NCI-H345 treated with DMSO at 0.1 percent for 48 hours (cell line): ENCODE measurements at regions not wholly inside any gene's neighbourhood (a gene's known extent, or its start where the extent isn't known, plus 50 kb on each side); places are given as distances from the start of the nearest gene placed in this dataset.

Experiments
- DNase-seq: peaks from one replicate; lab custom pipeline; 2025; ENCODE audit not compliant: unreplicated experiment; lab: John Stamatoyannopoulos, UW

GRCh38 chr16:59773330-59773729, 1039.2 kb upstream of the GOT2 start:
- no peak for DNase-seq

GRCh38 chr16:59759296-59759695, 1025.2 kb upstream of the GOT2 start:
- DNase-seq: no peak

GRCh38 chr16:59758848-59759247, 1024.7 kb upstream of the GOT2 start:
- no peak for DNase-seq

DNA sequence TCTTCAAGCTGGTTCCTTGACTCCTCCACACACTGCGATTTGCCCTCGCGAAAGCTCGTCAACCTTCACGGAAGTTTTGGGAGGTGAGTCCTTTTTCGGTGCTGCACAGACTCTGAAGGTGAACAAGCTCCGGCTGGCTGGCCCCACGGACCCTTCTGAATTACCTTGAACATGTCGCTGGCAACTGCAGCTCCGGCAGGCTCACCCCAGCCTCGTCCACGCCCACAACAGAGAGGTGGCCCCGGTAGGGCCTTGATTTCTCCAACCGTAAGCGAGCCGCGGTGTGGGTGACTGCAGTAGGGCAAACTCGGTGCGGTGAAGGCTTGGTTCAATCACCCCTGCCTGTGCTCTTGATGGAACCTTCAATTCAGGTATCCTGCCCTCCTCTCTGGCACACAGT, 1020.7 kb upstream of the GOT2 start:
- DNase-seq: no peak

- no peak for DNase-seq
Measured at GRCh38 chr16:59749662-59750336, 1015.7 kb upstream of the GOT2 start.

- no peak for DNase-seq
Measured at GRCh38 chr16:59748531-59748930, 1014.4 kb upstream of the GOT2 start.

GRCh38 chr16:59743504-59743903, 1009.4 kb upstream of the GOT2 start:
- DNase-seq: no peak

- DNase-seq: no peak
Measured at GRCh38 chr16:59740858-59741257, 1006.7 kb upstream of the GOT2 start.

GRCh38 chr16:59737274-59737673, 1003.2 kb upstream of the GOT2 start:
- DNase-seq: no peak

GRCh38 chr16:59733321-59733720, 999.2 kb upstream of the GOT2 start:
- no peak for DNase-seq

DNA sequence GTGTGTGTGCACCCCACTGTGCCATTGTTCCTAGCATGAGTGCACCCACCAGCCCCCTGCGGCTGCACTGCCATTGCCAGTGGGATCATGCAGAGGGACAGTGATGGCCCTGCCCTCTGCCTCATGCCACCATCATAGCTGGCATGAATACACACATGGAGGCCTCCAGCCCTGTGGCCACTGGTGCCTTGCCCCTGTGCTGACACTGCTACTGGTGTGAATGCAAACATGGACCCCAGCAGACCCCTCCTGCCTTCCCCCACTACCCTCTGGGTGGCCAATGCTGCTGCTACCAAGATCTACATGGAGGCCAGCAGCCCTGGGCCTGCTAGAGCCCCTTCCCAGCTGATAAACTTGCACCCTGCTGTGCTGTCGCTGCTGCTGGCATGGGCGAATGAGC, 995.5 kb upstream of the GOT2 start:
- no peak for DNase-seq

- no peak for DNase-seq
Measured at GRCh38 chr16:59719121-59719520, 985.0 kb upstream of the GOT2 start.

DNA sequence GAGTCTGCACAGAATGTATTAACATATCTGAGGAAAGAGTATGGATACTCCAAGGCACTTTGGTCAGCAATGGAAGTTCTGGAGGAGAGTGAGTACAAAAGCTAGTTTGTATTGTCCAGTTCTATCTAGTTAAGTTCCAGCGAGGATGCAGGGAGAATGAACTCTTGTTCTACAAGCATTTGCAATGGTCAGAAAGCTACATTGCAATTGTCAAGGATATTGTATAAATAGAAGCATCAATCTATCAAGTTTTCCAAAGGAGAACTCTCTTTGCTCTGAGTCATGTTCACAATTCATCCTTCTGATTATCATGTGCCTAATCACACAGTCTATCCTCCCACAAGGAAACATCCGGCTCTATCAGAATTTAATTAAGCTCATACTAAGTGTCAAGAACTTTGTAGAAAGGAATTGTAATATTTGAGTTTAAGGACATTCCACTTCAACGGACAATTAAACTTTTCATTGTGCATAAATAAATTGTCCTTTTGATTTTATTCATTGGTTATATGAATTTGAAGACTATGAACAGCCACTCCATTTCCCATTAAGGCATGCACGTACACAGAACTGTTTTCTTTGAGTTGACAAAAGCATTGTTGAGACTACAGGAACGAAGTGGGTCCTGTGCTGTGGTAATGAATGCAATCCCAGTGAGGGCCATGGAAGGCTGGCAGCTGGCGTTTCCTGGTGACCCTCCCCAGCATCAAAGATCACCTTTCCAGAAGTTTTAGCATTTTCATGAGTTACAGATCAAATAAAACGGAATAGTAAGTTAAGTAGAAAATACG, 973.5 kb upstream of the GOT2 start:
- DNase-seq: no peak

DNA sequence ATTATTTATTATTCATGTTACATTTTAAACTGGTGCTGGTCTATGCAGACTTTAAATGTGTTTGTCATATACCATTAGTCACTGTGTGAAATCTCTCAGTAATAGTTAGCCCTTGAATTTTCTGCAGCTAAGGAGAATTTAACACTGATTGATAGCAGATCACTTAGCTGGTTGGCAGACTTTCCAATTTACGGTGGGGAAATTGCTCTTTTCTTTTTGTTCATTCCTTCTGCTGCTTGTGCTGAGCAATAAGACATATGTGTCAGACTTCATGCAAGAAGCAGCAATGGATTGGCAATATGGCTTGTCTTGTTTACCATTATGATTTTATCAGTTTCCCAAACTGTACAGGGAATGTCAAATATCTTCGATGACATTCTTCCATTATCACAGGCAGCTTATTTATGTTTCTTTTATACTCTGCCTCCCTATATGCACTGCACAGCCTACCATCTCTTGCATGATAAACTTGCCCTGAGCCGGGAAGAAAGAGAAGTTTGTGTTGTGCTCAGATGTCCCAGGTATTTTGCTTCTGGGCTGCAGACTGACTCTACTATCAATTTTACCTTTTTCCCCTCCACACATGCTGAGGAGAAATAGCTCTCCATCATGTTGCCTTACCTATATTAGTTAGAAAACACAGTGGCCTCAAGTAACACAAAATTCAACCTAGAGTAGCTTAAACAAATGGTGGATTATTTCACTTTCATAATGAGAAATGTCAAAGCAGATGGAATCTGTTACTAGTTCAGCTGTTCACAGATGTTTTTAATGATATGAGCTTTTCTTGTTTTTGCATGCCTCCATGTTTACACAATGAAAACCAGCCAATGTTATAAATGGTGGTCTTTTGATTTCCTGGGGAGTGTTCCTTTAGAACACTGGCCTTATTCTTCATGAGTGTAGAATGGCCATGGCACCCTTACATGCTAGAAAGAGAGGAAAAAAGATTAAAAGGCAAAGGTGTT, 968.1 kb upstream of the GOT2 start:
- DNase-seq: no peak

GRCh38 chr16:59699786-59700185, 965.7 kb upstream of the GOT2 start:
- DNase-seq: no peak

DNA sequence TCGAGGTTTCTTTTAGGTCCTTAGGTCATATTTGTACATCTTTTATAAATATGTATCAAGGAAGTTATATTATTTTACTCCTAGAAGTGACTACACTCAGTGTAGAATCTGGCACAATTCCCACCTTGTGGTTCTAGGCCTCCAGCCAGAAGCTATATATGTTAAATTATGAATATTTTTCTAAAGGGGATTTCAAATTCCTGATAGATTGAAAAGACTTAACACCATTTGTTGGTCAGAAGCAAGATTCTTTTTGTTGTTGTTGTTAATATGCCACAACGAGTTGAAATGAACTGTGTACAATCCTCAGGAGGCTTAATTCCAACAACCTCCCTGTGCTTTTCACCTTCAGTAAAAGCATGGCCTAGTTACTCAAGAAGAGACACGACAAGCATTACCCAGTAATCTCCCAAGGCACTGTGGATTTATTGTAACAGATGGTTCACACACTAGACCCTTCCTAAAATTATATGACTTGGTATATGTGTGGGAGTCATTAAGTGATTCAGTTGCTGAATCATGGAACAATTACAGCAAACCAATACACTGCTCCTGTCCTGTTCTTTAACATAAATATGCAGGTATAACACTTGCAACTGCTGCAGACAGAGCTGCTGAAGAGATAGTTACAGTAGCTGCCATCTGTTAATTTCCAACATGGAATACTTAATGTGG, 964.4 kb upstream of the GOT2 start:
- no peak for DNase-seq

DNA sequence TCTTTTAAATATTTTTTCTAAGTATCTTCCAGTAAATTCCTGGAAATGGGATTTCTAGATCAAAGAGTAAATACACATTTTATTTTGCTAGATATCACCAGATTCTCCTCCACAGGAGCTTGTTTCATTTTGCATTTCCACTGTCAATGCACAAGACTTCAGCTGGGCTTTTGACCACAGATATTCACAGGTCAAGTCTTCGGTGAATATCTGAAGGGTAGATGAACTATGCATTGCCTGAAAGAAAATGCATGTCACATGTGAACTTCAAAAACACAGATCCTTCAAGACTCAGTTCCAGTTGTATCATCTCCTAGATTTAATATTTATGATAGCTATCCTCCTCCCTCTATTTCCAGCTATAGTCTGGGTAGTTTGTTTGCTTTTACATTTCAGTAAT, 963.6 kb upstream of the GOT2 start:
- no peak for DNase-seq

- no peak for DNase-seq
Measured at GRCh38 chr16:59697236-59697635, 963.1 kb upstream of the GOT2 start.

- DNase-seq: no peak
Measured at GRCh38 chr16:59696495-59696894, 962.4 kb upstream of the GOT2 start.

- DNase-seq: no peak
Measured at GRCh38 chr16:59690216-59690615, 956.1 kb upstream of the GOT2 start.

GRCh38 chr16:59688006-59688405, 953.9 kb upstream of the GOT2 start:
- DNase-seq: no peak
